Lower leg skin (tissue), 3 donors: ENCODE measurements at regions not wholly inside any gene's neighbourhood (a gene's known extent, or its start where the extent isn't known, plus 50 kb on each side); places are given as distances from the start of the nearest gene placed in this dataset.

Experiments
- CTCF ChIP-seq, 3 donors: fragments of 450-650 bp; IDR thresholded peaks; one replicate each; pipeline ENCODE4 v1.5.1; 2016; ENCODE audit warnings: antibody characterized with exemption in 3 of 3, mild to moderate bottlenecking in 3 of 3, moderate library complexity in 2 of 3
- POLR2A ChIP-seq, 2 donors: fragments of 450-650 bp; IDR thresholded peaks; one replicate each; pipeline ENCODE4 v1.6.1; 2016 to 2017; ENCODE audit warnings: antibody characterized with exemption in 2 of 2, mild to moderate bottlenecking in 1 of 2, moderate library complexity in 1 of 2

GRCh38 chr4:104938624-104939023 is 208.1 kb upstream of the TET2 start:
- no peak for TF ChIP-seq CTCF (IDR thresholded peaks at IDR 0.05)
- TF ChIP-seq POLR2A (IDR thresholded peaks at IDR 0.05): no peak
